GM21737 (cell line): ENCODE measurements at regions not wholly inside any gene's neighbourhood (a gene's known extent, or its start where the extent isn't known, plus 50 kb on each side); places are given as distances from the start of the nearest gene placed in this dataset.
"Not testable (repeated sequence)": the region's sequence is repeated elsewhere in the genome, so short reads cannot be mapped to it uniquely, and the experiment has no call there.

Experiments
- ATAC-seq: cut with Tn5 transposase; IDR thresholded peaks from one replicate; pipeline ENCODE4 v1.9.1; 2021; ENCODE audit warnings: mild to moderate bottlenecking, moderate library complexity; ENCODE audit not compliant: unreplicated experiment

DNA sequence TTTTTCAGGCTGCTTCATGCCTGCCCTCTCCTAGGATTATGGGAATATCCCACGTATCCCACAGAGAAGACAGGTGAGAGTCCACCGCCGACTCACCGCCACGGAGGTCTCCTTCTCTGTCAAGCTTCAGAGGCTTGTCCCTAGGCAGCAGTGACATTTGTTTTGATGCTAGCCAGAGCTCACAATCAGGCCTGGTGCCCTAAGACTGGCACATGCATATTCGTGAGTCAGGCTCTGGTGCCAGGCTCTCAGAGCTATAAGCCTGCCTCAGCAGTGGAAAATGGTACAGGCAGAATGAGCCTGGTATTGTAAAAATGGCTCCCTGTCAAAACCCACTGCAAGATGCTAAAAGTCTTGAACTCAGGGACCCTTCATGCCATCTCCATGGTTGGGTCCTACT, 65.5 kb downstream of the RBMY1A1 start:
- no peak for ATAC-seq

- no peak for ATAC-seq
These were observed 66.8 kb downstream of the RBMY1A1 start for GRCh38 chrY:21601524-21601923.

- ATAC-seq = no peak
These were observed 67.9 kb downstream of the RBMY1A1 start for GRCh38 chrY:21602590-21602989.

DNA sequence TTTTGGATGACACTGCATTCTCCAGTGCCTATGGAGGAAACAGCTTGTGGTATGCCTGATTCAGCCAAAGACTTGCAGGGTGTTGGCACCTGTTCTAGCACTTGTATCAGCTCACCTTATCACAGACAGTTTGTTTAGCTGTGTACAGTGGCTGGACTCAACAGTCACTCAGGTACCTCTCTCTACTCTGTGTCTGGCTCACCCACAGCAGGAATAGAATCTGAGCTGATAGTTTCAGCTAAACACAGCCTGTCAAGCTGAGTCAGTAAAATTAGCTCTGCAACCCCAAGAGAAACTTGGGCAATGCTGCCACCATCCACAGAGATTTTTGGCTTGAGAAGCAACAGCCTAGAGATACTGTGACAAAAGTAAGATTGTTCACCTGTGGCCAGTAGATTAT, 101.5 kb downstream of the RBMY1A1 start:
- no peak for ATAC-seq

GRCh38 chrY:21650496-21650895, 115.8 kb downstream of the RBMY1A1 start:
- ATAC-seq = no peak

- ATAC-seq = not testable (repeated sequence)
These were observed 124.4 kb downstream of the RBMY1A1 start for GRCh38 chrY:21659057-21659456.

- peak; percentile 75 for ATAC-seq
These were observed 144.9 kb downstream of the RBMY1A1 start for GRCh38 chrY:21679590-21679989.

DNA sequence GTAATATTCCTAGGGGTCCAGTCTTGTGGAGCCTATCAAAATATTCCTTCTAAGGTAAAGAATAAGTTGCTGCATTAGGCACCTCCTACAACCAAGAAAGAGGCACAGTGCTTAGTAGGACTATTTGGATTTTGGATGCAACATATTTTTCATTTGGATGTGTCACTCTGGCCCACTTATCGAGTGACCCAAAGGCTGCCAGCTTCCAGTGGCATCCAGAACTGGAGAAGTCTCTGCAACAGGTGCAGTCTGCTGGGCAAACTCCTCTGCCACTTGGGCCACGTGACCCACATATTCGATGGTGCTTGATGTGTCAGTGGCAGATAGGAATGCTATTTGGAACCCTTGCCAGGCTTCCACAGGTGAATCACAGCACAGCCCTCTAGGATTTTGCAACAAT, 151.7 kb downstream of the RBMY1A1 start:
- not testable (repeated sequence) for ATAC-seq

DNA sequence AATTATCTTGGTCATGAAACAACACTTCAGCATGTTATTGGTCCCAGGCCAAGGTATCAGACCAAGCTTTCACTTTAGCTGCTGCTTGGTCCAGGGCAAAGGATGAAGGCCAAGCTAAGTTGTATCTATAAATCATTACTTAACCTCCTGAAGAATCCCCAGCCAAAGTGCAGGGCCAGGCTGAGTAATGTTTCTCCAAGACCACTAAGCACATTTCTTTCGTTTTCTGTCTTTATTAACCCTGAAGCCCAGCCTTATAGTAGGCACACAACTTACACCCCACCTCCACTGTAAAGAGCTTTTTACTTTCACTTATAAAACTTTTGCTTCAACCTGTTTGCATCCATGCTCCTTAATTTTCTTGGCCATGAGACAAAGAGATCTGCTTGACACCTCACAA, 167.3 kb downstream of the RBMY1A1 start:
- ATAC-seq = not testable (repeated sequence)

DNA sequence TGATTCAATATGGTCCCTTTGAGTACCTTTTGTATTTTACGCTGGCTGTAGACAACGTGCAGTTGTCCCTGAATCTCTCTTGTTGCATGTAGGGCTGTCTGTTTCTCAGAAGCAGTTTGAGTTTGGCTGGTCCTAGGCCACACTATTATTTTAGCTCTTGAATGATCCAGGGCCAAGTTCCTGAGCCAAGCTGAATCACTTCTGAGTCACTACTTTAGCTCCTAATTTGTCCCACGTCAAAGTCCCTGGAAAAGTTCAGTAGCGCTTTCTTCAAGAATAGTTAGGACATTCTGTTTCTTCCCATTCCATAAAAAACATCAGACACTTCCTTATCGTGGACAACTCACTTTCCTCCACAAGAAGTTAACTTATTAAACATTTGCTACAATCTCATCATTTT, 168.2 kb downstream of the RBMY1A1 start:
- not testable (repeated sequence) for ATAC-seq

GRCh38 chrY:21705309-21705708, 170.6 kb downstream of the RBMY1A1 start:
- ATAC-seq = no peak

DNA sequence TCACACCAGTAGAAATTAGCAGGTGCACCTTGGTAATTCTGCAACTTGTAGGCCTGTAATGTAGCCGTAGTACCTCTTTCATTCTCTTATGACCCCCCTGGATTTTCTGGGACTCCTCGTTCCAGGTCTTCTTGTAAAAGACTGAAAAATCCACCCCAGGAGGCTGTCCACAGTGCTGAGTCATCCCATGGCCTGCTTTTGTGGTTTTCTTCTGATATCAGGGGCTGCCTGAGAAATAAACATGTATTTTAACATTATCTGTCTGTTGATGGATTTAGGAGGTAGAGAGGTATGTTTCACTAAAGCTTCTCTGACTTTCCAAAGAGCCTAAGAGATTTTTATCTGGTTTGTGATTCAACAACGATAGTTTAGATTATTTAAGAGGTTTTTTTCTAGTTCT, 171.9 kb downstream of the RBMY1A1 start:
- ATAC-seq = not testable (repeated sequence)

DNA sequence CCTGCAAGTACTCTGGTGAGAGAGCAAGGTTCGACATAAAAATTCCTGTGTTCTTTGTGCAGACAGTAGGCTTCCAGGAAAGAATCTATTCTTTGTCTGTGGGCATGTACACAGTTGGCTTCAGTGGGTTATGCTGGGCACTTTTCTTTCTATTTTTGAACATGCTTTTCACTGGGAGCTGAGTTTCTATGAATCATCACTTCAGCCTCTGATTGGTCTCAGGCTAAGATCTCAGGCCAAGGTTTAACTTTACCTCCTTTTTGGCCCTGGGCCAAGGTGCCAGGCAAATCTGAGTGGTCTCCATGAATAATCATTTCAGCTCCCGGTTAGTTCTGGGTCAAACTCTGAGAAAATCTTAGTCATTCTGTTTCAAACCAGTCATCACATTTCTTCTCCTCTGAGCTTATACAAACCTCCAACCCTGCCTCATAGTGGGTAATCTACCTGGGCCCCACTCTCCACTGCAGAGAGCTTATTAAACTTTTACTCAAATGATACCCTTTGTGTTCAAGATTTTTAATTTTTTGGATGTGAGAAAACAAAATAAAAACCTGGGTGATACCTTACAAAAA, 158.8 kb downstream of the RBMY1D start:
- ATAC-seq = not testable (repeated sequence)

- not testable (repeated sequence) for ATAC-seq
These were observed 149.3 kb downstream of the RBMY1D start for GRCh38 chrY:21744998-21745397.

- not testable (repeated sequence) for ATAC-seq
These were observed 134.1 kb downstream of the RBMY1D start for GRCh38 chrY:21760243-21760642.

DNA sequence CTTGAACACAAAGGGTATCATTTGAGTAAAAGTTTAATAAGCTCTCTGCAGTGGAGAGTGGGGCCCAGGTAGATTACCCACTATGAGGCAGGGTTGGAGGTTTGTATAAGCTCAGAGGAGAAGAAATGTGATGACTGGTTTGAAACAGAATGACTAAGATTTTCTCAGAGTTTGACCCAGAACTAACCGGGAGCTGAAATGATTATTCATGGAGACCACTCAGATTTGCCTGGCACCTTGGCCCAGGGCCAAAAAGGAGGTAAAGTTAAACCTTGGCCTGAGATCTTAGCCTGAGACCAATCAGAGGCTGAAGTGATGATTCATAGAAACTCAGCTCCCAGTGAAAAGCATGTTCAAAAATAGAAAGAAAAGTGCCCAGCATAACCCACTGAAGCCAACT, 126.5 kb downstream of the RBMY1D start:
- not testable (repeated sequence) for ATAC-seq

DNA sequence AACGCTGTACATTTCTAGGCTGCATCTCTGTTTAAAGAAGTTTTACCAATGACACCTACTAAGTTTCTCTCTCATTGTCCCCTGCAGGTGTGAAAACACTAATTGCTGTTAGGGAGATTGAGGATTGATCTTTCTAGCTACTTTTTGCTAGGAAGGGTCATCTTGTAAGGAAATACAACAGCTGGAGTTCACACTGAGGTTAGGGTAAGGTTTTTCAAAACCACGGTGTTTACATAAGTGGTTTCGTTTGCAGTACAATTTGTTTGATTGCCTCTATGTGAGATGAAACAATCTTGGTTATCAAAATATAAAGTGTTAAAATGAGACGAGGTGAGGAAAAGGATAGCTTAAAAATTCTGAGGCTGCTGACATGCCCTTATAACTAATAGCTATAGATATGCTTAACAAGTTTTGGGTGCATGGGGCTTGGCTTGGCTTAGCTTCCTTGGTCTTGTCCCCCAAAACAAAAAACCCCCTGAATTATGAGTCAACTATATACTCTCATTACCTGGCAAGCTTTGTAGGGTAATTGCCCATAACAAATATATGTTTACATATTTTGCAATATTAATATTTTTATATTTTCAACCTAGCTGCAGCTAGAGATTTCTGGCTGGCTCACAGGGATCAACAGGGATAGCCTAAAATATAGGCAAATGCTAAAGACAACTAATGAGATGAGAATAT, 112.0 kb downstream of the RBMY1D start:
- not testable (repeated sequence) for ATAC-seq

GRCh38 chrY:21813484-21814233, 80.7 kb downstream of the RBMY1D start:
- ATAC-seq = no peak

DNA sequence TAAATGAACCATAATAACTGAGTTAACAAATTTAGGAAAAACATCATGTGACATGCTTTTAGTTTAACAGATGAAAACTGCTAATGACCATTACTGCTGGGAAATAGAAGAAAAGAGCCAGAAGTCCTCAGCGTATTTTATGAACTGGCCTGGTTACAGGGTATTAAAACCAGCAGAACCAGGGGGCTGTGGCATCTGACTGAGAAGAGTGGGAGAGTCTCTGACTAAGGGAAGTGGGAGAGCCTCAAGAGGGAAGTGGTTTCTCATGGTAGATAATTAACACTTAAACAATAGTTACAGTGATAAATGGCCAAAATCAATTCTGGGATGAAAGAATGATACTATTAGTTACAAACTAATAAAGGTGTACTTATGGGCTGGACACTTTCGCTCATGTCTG, 79.8 kb downstream of the RBMY1D start:
- no peak for ATAC-seq

- ATAC-seq = no peak
These were observed 72.4 kb downstream of the RBMY1D start for GRCh38 chrY:21821881-21822280.

GRCh38 chrY:21827593-21827992, 66.7 kb downstream of the RBMY1D start:
- no peak for ATAC-seq
